Mesothelial cell of epicardium (in vitro differentiated cells): ENCODE measurements at regions not wholly inside any gene's neighbourhood (a gene's known extent, or its start where the extent isn't known, plus 50 kb on each side); places are given as distances from the start of the nearest gene placed in this dataset.
A peak's percentile ranks its signal among the peaks of the same experiment; 100 is the strongest.

ENCODE experiments used
- DNase-seq, 2 experiments: peaks; one replicate each; pipeline ENCODE4 v3.0.0; 2021; ENCODE audit warnings: low spot score in 2 of 2; ENCODE audit not compliant: unreplicated experiment in 2 of 2
- H3K27ac Mint-ChIP-seq: 2 replicates; pipeline ENCODE4 v1.8.0; 2021; ENCODE audit warnings: mixed read lengths
- H3K27me3 Mint-ChIP-seq: 2 replicates; pipeline ENCODE4 v1.8.0; 2021; ENCODE audit warnings: low read depth, mixed read lengths
- H3K36me3 Mint-ChIP-seq: 2 replicates; pipeline ENCODE4 v1.8.0; 2021; ENCODE audit warnings: mixed read lengths
- H3K4me1 Mint-ChIP-seq: 2 replicates; pipeline ENCODE4 v1.8.0; 2021; ENCODE audit warnings: mixed read lengths
- H3K4me3 Mint-ChIP-seq: 2 replicates; pipeline ENCODE4 v1.8.0; 2021; ENCODE audit warnings: mild to moderate bottlenecking, moderate library complexity, mixed read lengths
- H3K9me3 Mint-ChIP-seq: 2 replicates; pipeline ENCODE4 v1.8.0; 2021; ENCODE audit warnings: mixed read lengths
- TF ChIP-seq, protein P1 (sequence below): fragments of 200-600 bp; sonication (generic); IDR thresholded peaks from one replicate; pipeline ENCODE4 v1.5.0; 2021; ENCODE audit warnings: antibody characterized with exemption; ENCODE audit not compliant: unreplicated experiment

GRCh38 chr13:97135883-97136282, 86.2 kb upstream of the MBNL2 start:
- Mint-ChIP-seq H3K4me1 (peaks cover 33% of the 10 kb centered on the region), H3K27me3 (no peaks in the 10 kb centered on the region), H3K36me3 (no peaks in the 10 kb centered on the region), H3K27ac (no peak overlapping the region), H3K9me3 (no peaks in the 10 kb centered on the region), H3K4me3 (no peak overlapping the region)
- DNase-seq: no peak
- TF ChIP-seq, protein P1, sequence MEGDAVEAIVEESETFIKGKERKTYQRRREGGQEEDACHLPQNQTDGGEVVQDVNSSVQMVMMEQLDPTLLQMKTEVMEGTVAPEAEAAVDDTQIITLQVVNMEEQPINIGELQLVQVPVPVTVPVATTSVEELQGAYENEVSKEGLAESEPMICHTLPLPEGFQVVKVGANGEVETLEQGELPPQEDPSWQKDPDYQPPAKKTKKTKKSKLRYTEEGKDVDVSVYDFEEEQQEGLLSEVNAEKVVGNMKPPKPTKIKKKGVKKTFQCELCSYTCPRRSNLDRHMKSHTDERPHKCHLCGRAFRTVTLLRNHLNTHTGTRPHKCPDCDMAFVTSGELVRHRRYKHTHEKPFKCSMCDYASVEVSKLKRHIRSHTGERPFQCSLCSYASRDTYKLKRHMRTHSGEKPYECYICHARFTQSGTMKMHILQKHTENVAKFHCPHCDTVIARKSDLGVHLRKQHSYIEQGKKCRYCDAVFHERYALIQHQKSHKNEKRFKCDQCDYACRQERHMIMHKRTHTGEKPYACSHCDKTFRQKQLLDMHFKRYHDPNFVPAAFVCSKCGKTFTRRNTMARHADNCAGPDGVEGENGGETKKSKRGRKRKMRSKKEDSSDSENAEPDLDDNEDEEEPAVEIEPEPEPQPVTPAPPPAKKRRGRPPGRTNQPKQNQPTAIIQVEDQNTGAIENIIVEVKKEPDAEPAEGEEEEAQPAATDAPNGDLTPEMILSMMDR: no peak

- H3K9me3 Mint-ChIP-seq: no peaks in the 10 kb centered on the region
- peaks cover 36% of the 10 kb centered on the region for H3K4me1 Mint-ChIP-seq
- H3K27ac Mint-ChIP-seq: no peak overlapping the region
- H3K27me3 Mint-ChIP-seq: no peaks in the 10 kb centered on the region
- H3K4me3 Mint-ChIP-seq: no peak overlapping the region
- DNase-seq: no peak
- TF ChIP-seq, protein P1: no peak
- no peaks in the 10 kb centered on the region for H3K36me3 Mint-ChIP-seq
These were observed 85.7 kb upstream of the MBNL2 start for GRCh38 chr13:97136418-97136817.

- H3K27me3 Mint-ChIP-seq: no peaks in the 10 kb centered on the region
- H3K36me3 Mint-ChIP-seq: no peaks in the 10 kb centered on the region
- peaks cover 38% of the 10 kb centered on the region for H3K4me1 Mint-ChIP-seq
- DNase-seq: no peak
- TF ChIP-seq, protein P1: no peak
- no peaks in the 10 kb centered on the region for H3K9me3 Mint-ChIP-seq
- no peak overlapping the region for H3K4me3 Mint-ChIP-seq
- no peak overlapping the region for H3K27ac Mint-ChIP-seq
These were observed 82.4 kb upstream of the MBNL2 start for GRCh38 chr13:97139691-97140090.

GRCh38 chr13:97140131-97140530, 82.0 kb upstream of the MBNL2 start:
- Mint-ChIP-seq H3K27me3 (no peaks in the 10 kb centered on the region), H3K9me3 (no peaks in the 10 kb centered on the region), H3K27ac (peak overlapping the region; percentile 29), H3K36me3 (no peaks in the 10 kb centered on the region), H3K4me3 (no peak overlapping the region), H3K4me1 (peaks cover 38% of the 10 kb centered on the region)
- TF ChIP-seq, protein P1: no peak
- no peak for DNase-seq

- no peaks in the 10 kb centered on the region for H3K36me3 Mint-ChIP-seq
- TF ChIP-seq, protein P1: no peak
- H3K4me1 Mint-ChIP-seq: peaks cover 38% of the 10 kb centered on the region
- no peak overlapping the region for H3K4me3 Mint-ChIP-seq
- DNase-seq: no peak
- H3K27ac Mint-ChIP-seq: peak overlapping the region; percentile 29
- no peaks in the 10 kb centered on the region for H3K27me3 Mint-ChIP-seq
- no peaks in the 10 kb centered on the region for H3K9me3 Mint-ChIP-seq
These were observed 81.5 kb upstream of the MBNL2 start for GRCh38 chr13:97140611-97141010.

DNA sequence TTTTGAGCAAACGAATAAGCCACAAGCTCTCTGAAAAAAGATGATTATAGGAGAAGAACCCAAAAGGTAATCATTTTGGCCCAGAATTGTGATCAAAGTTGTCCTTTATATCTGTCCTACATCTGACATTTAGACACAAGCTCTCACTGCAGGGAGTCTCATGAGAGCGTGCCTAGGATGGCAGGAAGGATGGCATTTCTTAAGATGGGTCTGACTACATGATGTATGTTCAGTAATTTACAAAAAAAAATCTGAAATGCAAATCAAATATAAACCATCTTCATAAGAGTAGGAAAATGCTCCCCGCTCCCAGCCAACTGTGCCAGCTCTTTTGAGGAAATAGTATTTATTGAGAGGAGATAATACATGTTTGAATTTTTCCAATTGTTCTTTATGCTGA, 81.0 kb upstream of the MBNL2 start:
- Mint-ChIP-seq H3K9me3 (no peaks in the 10 kb centered on the region), H3K36me3 (no peaks in the 10 kb centered on the region), H3K27ac (peak overlapping the region; percentile 81), H3K4me1 (peaks cover 34% of the 10 kb centered on the region), H3K4me3 (peak overlapping the region; percentile 49), H3K27me3 (no peaks in the 10 kb centered on the region)
- no peak for DNase-seq
- TF ChIP-seq, protein P1: no peak
